Esophagus muscularis mucosa (tissue), 4 donors: ENCODE measurements at regions not wholly inside any gene's neighbourhood (a gene's known extent, or its start where the extent isn't known, plus 50 kb on each side); places are given as distances from the start of the nearest gene placed in this dataset.

Experiments used
- DNase-seq: peaks from one replicate; pipeline ENCODE4 v3.0.0-alpha.2; 2017; ENCODE audit errors: extremely low spot score
- H3K27ac ChIP-seq, 4 donors: fragments of 200-600 bp; sonication (generic); replicated peaks in 1 of 4; 1 replicate in 3 of 4; 2 replicates in 1 of 4; pipeline ENCODE4 v1.5.1; 2016 to 2019; ENCODE audit warnings: mild to moderate bottlenecking in 1 of 4
- H3K27me3 ChIP-seq, 4 donors: fragments of 200-600 bp; sonication (generic); one replicate each; pipeline versions ENCODE4 v1.5.1 to v1.6.0; 2016 to 2019
- H3K36me3 ChIP-seq, 4 donors: fragments of 200-600 bp; sonication (generic); one replicate each; pipeline ENCODE4 v1.5.1; 2016 to 2019
- H3K4me1 ChIP-seq, 4 donors: fragments of 200-600 bp; sonication (generic); one replicate each; pipeline ENCODE4 v1.5.1; 2016 to 2019
- H3K4me3 ChIP-seq, 4 donors: fragments of 200-600 bp; sonication (generic); 1 replicate in 2 of 4; 2 replicates in 2 of 4; pipeline ENCODE4 v1.5.1; 2016 to 2019; ENCODE audit warnings: mild to moderate bottlenecking in 4 of 4, moderate library complexity in 1 of 4
- H3K9me3 ChIP-seq, 4 donors: fragments of 200-600 bp; sonication (generic); 1 replicate in 3 of 4; 2 replicates in 1 of 4; pipeline ENCODE4 v1.5.1; 2016 to 2019
- CTCF ChIP-seq, 3 experiments: fragments of 200-600 bp in 2 of 3; fragments of 450-650 bp in 1 of 3; sonication (generic) in 2 of 3; IDR thresholded peaks; one replicate each; pipeline ENCODE4 v1.5.1; 2017 to 2019; ENCODE audit warnings: antibody characterized with exemption in 3 of 3, mild to moderate bottlenecking in 2 of 3, moderate library complexity in 1 of 3
- EP300 ChIP-seq: sonication (generic); formaldehyde crosslinking; IDR thresholded peaks from one replicate; pipeline ENCODE4 v1.6.1; 2017; ENCODE audit warnings: antibody characterized with exemption
- POLR2A ChIP-seq: fragments of 450-650 bp; IDR thresholded peaks from one replicate; pipeline ENCODE4 v1.6.1; 2017; ENCODE audit warnings: antibody characterized with exemption, moderate library complexity, mild to moderate bottlenecking, low read depth
- POLR2AphosphoS5 ChIP-seq, 2 donors: sonication (generic); formaldehyde crosslinking; IDR thresholded peaks; one replicate each; pipeline ENCODE4 v1.6.1; 2017; ENCODE audit warnings: antibody characterized with exemption in 2 of 2
- WGBS: methylation state at CpG from one replicate; pipeline ENCODE4 v1.1.5; 2018; 5-methylcytosine and 5-hydroxymethylcytosine counted together
- intact Hi-C: fragments of 100-400 bp; cut with DNase I; formaldehyde crosslinking; loops from one replicate; pipeline ENCODE4 v1.15.1; 2023

- no peaks in the 10 kb centered on the region for H3K27me3 ChIP-seq
- no peaks in the 10 kb centered on the region for H3K9me3 ChIP-seq
- H3K27ac ChIP-seq = no peak overlapping the region
- no peak for DNase-seq
- no peaks in the 10 kb centered on the region for H3K4me1 ChIP-seq
- 61% methylated on average over 2 of the region's 2 CpGs for WGBS
- TF ChIP-seq POLR2A (no peak), CTCF (IDR thresholded peaks at IDR 0.05) (no peak), EP300 (no peak), POLR2AphosphoS5 (IDR thresholded peaks at IDR 0.05) (no peak)
- no peak overlapping the region for H3K4me3 ChIP-seq
- intact Hi-C loops = no loop called here
- no peaks in the 10 kb centered on the region for H3K36me3 ChIP-seq
These were observed 186.6 kb downstream of the NXPE2 start for GRCh38 chr11:114864896-114865295.

GRCh38 chr11:114876234-114876633, 197.9 kb downstream of the NXPE2 start:
- intact Hi-C loops = no loop called here
- 54% methylated on average over 6 of the region's 6 CpGs for WGBS
- Histone ChIP-seq H3K9me3 (no peaks in the 10 kb centered on the region), H3K4me3 (no peak overlapping the region), H3K36me3 (no peaks in the 10 kb centered on the region), H3K27me3 (peaks cover 0 to 8% (median 0%) of the 10 kb centered on the region in 4 donors), H3K4me1 (no peaks in the 10 kb centered on the region), H3K27ac (no peak overlapping the region)
- DNase-seq = no peak
- no peak for TF ChIP-seq CTCF (IDR thresholded peaks at IDR 0.05)
- no peak for TF ChIP-seq EP300
- no peak for TF ChIP-seq POLR2A
- TF ChIP-seq POLR2AphosphoS5 (IDR thresholded peaks at IDR 0.05) = no peak

- intact Hi-C loops = no loop called here
- H3K9me3 ChIP-seq = no peaks in the 10 kb centered on the region
- no peak overlapping the region for H3K4me3 ChIP-seq
- TF ChIP-seq POLR2A = no peak
- TF ChIP-seq POLR2AphosphoS5 (IDR thresholded peaks at IDR 0.05) = no peak
- TF ChIP-seq CTCF (IDR thresholded peaks at IDR 0.05) = no peak
- TF ChIP-seq EP300 = no peak
- H3K4me1 ChIP-seq = no peaks in the 10 kb centered on the region
- no peak for DNase-seq
- H3K27ac ChIP-seq = no peak overlapping the region
- no peaks in the 10 kb centered on the region for H3K36me3 ChIP-seq
- peaks cover 0 to 8% (median 0%) of the 10 kb centered on the region in 4 donors for H3K27me3 ChIP-seq
These were observed 199.6 kb downstream of the NXPE2 start for GRCh38 chr11:114877976-114878375.

GRCh38 chr11:114880442-114880841, 202.1 kb downstream of the NXPE2 start:
- Histone ChIP-seq H3K4me3 (no peak overlapping the region), H3K27ac (no peak overlapping the region), H3K36me3 (no peaks in the 10 kb centered on the region), H3K4me1 (no peaks in the 10 kb centered on the region), H3K9me3 (no peaks in the 10 kb centered on the region), H3K27me3 (no peaks in the 10 kb centered on the region)
- WGBS = 44% methylated on average over 2 of the region's 2 CpGs
- intact Hi-C loops = no loop called here
- TF ChIP-seq POLR2AphosphoS5 (IDR thresholded peaks at IDR 0.05) = no peak
- no peak for TF ChIP-seq CTCF (IDR thresholded peaks at IDR 0.05)
- TF ChIP-seq EP300 = no peak
- no peak for TF ChIP-seq POLR2A
- DNase-seq = no peak

GRCh38 chr11:114883472-114883871, 205.1 kb downstream of the NXPE2 start:
- Histone ChIP-seq H3K27me3 (peaks cover 0 to 3% (median 0%) of the 10 kb centered on the region in 4 donors), H3K4me3 (no peak overlapping the region), H3K36me3 (no peaks in the 10 kb centered on the region), H3K27ac (no peak overlapping the region), H3K9me3 (no peaks in the 10 kb centered on the region), H3K4me1 (no peaks in the 10 kb centered on the region)
- intact Hi-C loops = no loop called here
- WGBS = 76% methylated on average over 3 of the region's 3 CpGs
- no peak for DNase-seq
- TF ChIP-seq CTCF (IDR thresholded peaks at IDR 0.05) (no peak), POLR2A (no peak), EP300 (no peak), POLR2AphosphoS5 (IDR thresholded peaks at IDR 0.05) (no peak)
